ENCODE measurements at regions not wholly inside any gene's neighbourhood (a gene's known extent, or its start where the extent isn't known, plus 50 kb on each side); places are given as distances from the start of the nearest gene placed in this dataset.

DNA sequence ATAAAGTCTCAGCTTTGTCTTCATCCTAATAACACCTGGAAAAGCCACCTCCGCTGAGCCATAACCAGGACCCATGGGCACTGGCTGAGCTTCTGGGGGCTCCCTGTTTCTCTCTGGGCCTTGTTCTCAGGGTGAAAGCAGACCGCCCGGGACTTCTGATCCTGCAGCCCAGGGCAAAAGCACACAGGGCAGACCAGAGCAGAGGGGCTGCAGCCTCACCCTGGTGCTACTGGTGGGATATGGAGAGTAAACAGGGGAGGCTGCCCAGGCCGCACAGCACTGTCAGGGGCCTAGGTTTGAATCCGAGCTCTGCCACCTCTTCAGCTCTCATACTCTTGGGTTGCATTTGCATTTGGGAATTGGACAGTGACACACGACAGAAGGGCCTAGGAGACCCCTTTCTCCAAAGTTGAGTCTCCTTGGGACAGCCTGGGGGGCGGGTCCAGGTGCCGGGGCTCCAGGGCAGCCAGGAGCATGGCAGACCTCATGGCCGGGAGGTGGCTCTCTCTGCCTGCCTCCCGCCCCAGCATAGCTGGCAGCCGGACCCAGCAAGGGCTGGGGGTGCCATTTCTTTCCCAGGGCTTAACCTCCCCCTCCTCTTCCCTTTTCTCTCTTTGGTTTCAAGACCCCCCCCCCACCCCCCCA, 164.9 kb downstream of the INHBB start:
- H3K4me2 ChIP-seq (ENCODE audit: insufficient read depth, insufficient read length, low read length): no peak overlapping the region
- no peak overlapping the region for H2BK15ac ChIP-seq (ENCODE audit: low read depth, low read length)
- Mint-ChIP-seq H3K27me3 (ENCODE audit: low read depth) (peaks cover 88% of the 10 kb centered on the region), H3K4me1 (peaks cover 4 to 9% of the 10 kb centered on the region in 2 experiments; a peak in 3 of 4 replicates), H3K27ac (no peak overlapping the region), H3K4me3 (no peak overlapping the region), H3K9me3 (no peaks in the 10 kb centered on the region; a peak in 2 of 5 replicates), H3K36me3 (ENCODE audit: insufficient read depth in 1 of 3, low read depth in 3 of 3) (no peaks in the 10 kb centered on the region)
- no peak overlapping the region for H3K9ac ChIP-seq (ENCODE audit: extremely low read depth, insufficient read length, low read length)
- H2BK20ac ChIP-seq (ENCODE audit: low read depth, low read length, poor library complexity, severe bottlenecking): no peak overlapping the region
- H3K79me2 ChIP-seq (ENCODE audit: insufficient read depth, low read length): no peaks in the 10 kb centered on the region
- no peak overlapping the region for H2AFZ ChIP-seq (ENCODE audit: low read length)
- H3K18ac ChIP-seq (ENCODE audit: insufficient read length, low read depth, low read length): no peak overlapping the region
- H2BK5ac ChIP-seq (ENCODE audit: insufficient read length, low read length): no peak overlapping the region
- H3K4me1 ChIP-seq (ENCODE audit: insufficient read depth, low read length): no peaks in the 10 kb centered on the region
- H2BK12ac ChIP-seq (ENCODE audit: insufficient read length, low read depth, low read length): no peak overlapping the region
- H3K23ac ChIP-seq (ENCODE audit: insufficient read length, low read depth, low read length): no peak overlapping the region
- no peak overlapping the region for H3T11ph ChIP-seq (ENCODE audit: low read length)
- WGBS (ENCODE audit: extremely low coverage, insufficient read length, low lambda C conversion rate): no CpG with 5 or more reads among the region's 11 CpGs
- TF ChIP-seq, protein P1, sequence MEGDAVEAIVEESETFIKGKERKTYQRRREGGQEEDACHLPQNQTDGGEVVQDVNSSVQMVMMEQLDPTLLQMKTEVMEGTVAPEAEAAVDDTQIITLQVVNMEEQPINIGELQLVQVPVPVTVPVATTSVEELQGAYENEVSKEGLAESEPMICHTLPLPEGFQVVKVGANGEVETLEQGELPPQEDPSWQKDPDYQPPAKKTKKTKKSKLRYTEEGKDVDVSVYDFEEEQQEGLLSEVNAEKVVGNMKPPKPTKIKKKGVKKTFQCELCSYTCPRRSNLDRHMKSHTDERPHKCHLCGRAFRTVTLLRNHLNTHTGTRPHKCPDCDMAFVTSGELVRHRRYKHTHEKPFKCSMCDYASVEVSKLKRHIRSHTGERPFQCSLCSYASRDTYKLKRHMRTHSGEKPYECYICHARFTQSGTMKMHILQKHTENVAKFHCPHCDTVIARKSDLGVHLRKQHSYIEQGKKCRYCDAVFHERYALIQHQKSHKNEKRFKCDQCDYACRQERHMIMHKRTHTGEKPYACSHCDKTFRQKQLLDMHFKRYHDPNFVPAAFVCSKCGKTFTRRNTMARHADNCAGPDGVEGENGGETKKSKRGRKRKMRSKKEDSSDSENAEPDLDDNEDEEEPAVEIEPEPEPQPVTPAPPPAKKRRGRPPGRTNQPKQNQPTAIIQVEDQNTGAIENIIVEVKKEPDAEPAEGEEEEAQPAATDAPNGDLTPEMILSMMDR (conservative IDR thresholded peaks at IDR 0.05): no peak
- H2BK120ac ChIP-seq (ENCODE audit: low read depth, low read length, poor library complexity, severe bottlenecking): no peak overlapping the region
- no peak overlapping the region for H2AK5ac ChIP-seq (ENCODE audit: insufficient read length, low read length)
- H3K27ac ChIP-seq (ENCODE audit: insufficient read length, low read depth, low read length): no peak overlapping the region
- H3K14ac ChIP-seq (ENCODE audit: insufficient read depth, low read length): no peak overlapping the region
- no peaks in the 10 kb centered on the region for H3K9me3 ChIP-seq (ENCODE audit: control insufficient read depth, low read depth, low read length)
- no peak overlapping the region for H4K91ac ChIP-seq (ENCODE audit: insufficient read length, low read depth, low read length)
- no peak overlapping the region for H4K8ac ChIP-seq (replicated peaks; ENCODE audit: insufficient read length, low read depth, low read length)
- H3K23me2 ChIP-seq (ENCODE audit: insufficient read length, low read depth, low read length, poor library complexity, severe bottlenecking): no peaks in the 10 kb centered on the region
- no peak for DNase-seq
- no peaks in the 10 kb centered on the region for H4K20me1 ChIP-seq (ENCODE audit: control insufficient read depth, insufficient read depth, insufficient read length)
- no peaks in the 10 kb centered on the region for H3K79me1 ChIP-seq (ENCODE audit: insufficient read depth, low read depth, low read length, poor library complexity, severe bottlenecking)
- no peak overlapping the region for H3K4ac ChIP-seq (ENCODE audit: low read depth, low read length)
- no peak overlapping the region for H3K56ac ChIP-seq (ENCODE audit: insufficient read length, low read depth, low read length)
- H3K27me3 ChIP-seq (ENCODE audit: insufficient read depth, low read length): no peaks in the 10 kb centered on the region
- H4K5ac ChIP-seq (ENCODE audit: insufficient read length, low read depth, low read length): no peak overlapping the region

All from H9 (cell line).